ENCODE measurements at regions not wholly inside any gene's neighbourhood (a gene's known extent, or its start where the extent isn't known, plus 50 kb on each side); places are given as distances from the start of the nearest gene placed in this dataset.
A peak's percentile ranks its signal among the peaks of the same experiment; 100 is the strongest.

GRCh38 chr7:140242057-140243031 is 65.6 kb upstream of the KDM7A start:
- DNase-seq (ENCODE audit: low read depth) = no peak

GRCh38 chr7:140239653-140239935 is 62.8 kb upstream of the KDM7A start:
- no peak for DNase-seq (ENCODE audit: low read depth)

- DNase-seq (ENCODE audit: low read depth) = no peak
Observed at GRCh38 chr7:140238778-140239652, 62.2 kb upstream of the KDM7A start.

- DNase-seq (ENCODE audit: low read depth) = no peak
Observed at GRCh38 chr7:140237390-140237789, 60.6 kb upstream of the KDM7A start.

- no peak for DNase-seq (ENCODE audit: low read depth)
Observed at GRCh38 chr7:140236626-140237025, 59.8 kb upstream of the KDM7A start.

- no peak for DNase-seq (ENCODE audit: low read depth)
Observed at GRCh38 chr7:140235114-140235513, 58.3 kb upstream of the KDM7A start.

GRCh38 chr7:140232957-140233917 is 56.5 kb upstream of the KDM7A start:
- no peak for DNase-seq (ENCODE audit: low read depth)

- no peak for DNase-seq (ENCODE audit: low read depth)
Observed at GRCh38 chr7:140231771-140232491, 55.1 kb upstream of the KDM7A start.

GRCh38 chr7:140230861-140231770 is 54.3 kb upstream of the KDM7A start:
- DNase-seq (ENCODE audit: low read depth) = peak; percentile 64

GRCh38 chr7:140230516-140230860 is 53.7 kb upstream of the KDM7A start:
- DNase-seq (ENCODE audit: low read depth) = peak; percentile 15

- DNase-seq (ENCODE audit: low read depth) = no peak
Observed at GRCh38 chr7:140229591-140230515, 53.1 kb upstream of the KDM7A start.

- no peak for DNase-seq (ENCODE audit: low read depth)
Observed at GRCh38 chr7:140229101-140229525, 52.3 kb upstream of the KDM7A start.

Measured in Daoy (cell line).